Stimulated activated CD4-positive, alpha-beta T cell treated with anti-CD3 and anti-CD28 coated beads, TNF-alpha, amount 100 ng/mL, for 48 hours (primary cell): ENCODE measurements at regions not wholly inside any gene's neighbourhood (a gene's known extent, or its start where the extent isn't known, plus 50 kb on each side); places are given as distances from the start of the nearest gene placed in this dataset.

ENCODE experiments used
- DNase-seq, 3 donors: peaks; one replicate each; pipeline ENCODE4 v3.0.0-alpha.2; 2020; ENCODE audit warnings: low read depth in 3 of 3

- no peak for DNase-seq
Measured at GRCh38 chr21:35428937-35429336, 379.8 kb upstream of the RUNX1 start.

- no peak for DNase-seq
Measured at GRCh38 chr21:35428489-35428888, 379.4 kb upstream of the RUNX1 start.

GRCh38 chr21:35428001-35428320, 378.9 kb upstream of the RUNX1 start:
- no peak for DNase-seq

GRCh38 chr21:35427320-35428000, 378.4 kb upstream of the RUNX1 start:
- no peak for DNase-seq

- no peak for DNase-seq
Measured at GRCh38 chr21:35426897-35427296, 377.8 kb upstream of the RUNX1 start.

GRCh38 chr21:35426469-35426868, 377.4 kb upstream of the RUNX1 start:
- DNase-seq: no peak

GRCh38 chr21:35424122-35424521, 375.0 kb upstream of the RUNX1 start:
- DNase-seq: no peak

- no peak for DNase-seq
Measured at GRCh38 chr21:35423709-35424108, 374.6 kb upstream of the RUNX1 start.

GRCh38 chr21:35422011-35422410, 372.9 kb upstream of the RUNX1 start:
- DNase-seq: no peak

- no peak for DNase-seq
Measured at GRCh38 chr21:35421221-35421620, 372.1 kb upstream of the RUNX1 start.

GRCh38 chr21:35420656-35421055, 371.6 kb upstream of the RUNX1 start:
- no peak for DNase-seq

GRCh38 chr21:35417762-35418161, 368.7 kb upstream of the RUNX1 start:
- DNase-seq: no peak

GRCh38 chr21:35416866-35417489, 367.9 kb upstream of the RUNX1 start:
- no peak for DNase-seq

- no peak for DNase-seq
Measured at GRCh38 chr21:35414507-35415139, 365.5 kb upstream of the RUNX1 start.

- no peak for DNase-seq
Measured at GRCh38 chr21:35414056-35414455, 365.0 kb upstream of the RUNX1 start.

- DNase-seq: no peak
Measured at GRCh38 chr21:35412231-35412630, 363.1 kb upstream of the RUNX1 start.

- DNase-seq: no peak
Measured at GRCh38 chr21:35411434-35411833, 362.3 kb upstream of the RUNX1 start.

GRCh38 chr21:35410656-35411055, 361.6 kb upstream of the RUNX1 start:
- DNase-seq: no peak

- no peak for DNase-seq
Measured at GRCh38 chr21:35410123-35410522, 361.0 kb upstream of the RUNX1 start.

- DNase-seq: no peak
Measured at GRCh38 chr21:35408401-35408800, 359.3 kb upstream of the RUNX1 start.

GRCh38 chr21:35406635-35407034, 357.5 kb upstream of the RUNX1 start:
- DNase-seq: no peak

GRCh38 chr21:35405981-35406380, 356.9 kb upstream of the RUNX1 start:
- DNase-seq: no peak

- DNase-seq: no peak
Measured at GRCh38 chr21:35404247-35404646, 355.1 kb upstream of the RUNX1 start.
